Skin epidermis (tissue), 12 donors: ENCODE measurements at regions not wholly inside any gene's neighbourhood (a gene's known extent, or its start where the extent isn't known, plus 50 kb on each side); places are given as distances from the start of the nearest gene placed in this dataset.

Source experiments
- H3K27ac ChIP-seq, 21 experiments: fragments of 200-600 bp; sonication (generic) in 11 of 21; one replicate each; pipeline ENCODE4 v1.5.0; 2020; ENCODE audit warnings: mild to moderate bottlenecking in 3 of 21, inconsistent platforms in 2 of 21, moderate library complexity in 2 of 21
- H3K4me3 ChIP-seq, 7 experiments: fragments of 200-600 bp; sonication (generic) in 2 of 7; one replicate each; pipeline ENCODE4 v1.5.0; 2020; ENCODE audit warnings: inconsistent platforms in 2 of 7, mild to moderate bottlenecking in 2 of 7, moderate library complexity in 1 of 7

- Histone ChIP-seq H3K4me3 (no peak overlapping the region), H3K27ac (no peak overlapping the region)
Measured at GRCh38 chr10:64494901-64495300, 973.7 kb downstream of the REEP3 start.

- Histone ChIP-seq H3K4me3 (no peak overlapping the region), H3K27ac (no peak overlapping the region)
Measured at GRCh38 chr10:64497306-64497705, 976.1 kb downstream of the REEP3 start.

- Histone ChIP-seq H3K4me3 (no peak overlapping the region), H3K27ac (no peak overlapping the region)
Measured at GRCh38 chr10:64501807-64502206, 980.6 kb downstream of the REEP3 start.

- no peak overlapping the region for H3K27ac ChIP-seq
- H3K4me3 ChIP-seq: no peak overlapping the region
Measured at GRCh38 chr10:64502936-64503335, 981.7 kb downstream of the REEP3 start.

- H3K4me3 ChIP-seq: no peak overlapping the region
Measured at GRCh38 chr10:64503429-64503828, 982.2 kb downstream of the REEP3 start.

GRCh38 chr10:64505501-64505900 lies 984.3 kb downstream of the REEP3 start:
- Histone ChIP-seq H3K4me3 (no peak overlapping the region), H3K27ac (no peak overlapping the region)

More at GRCh38 chr10:64503429-64503828, 982.2 kb downstream of the REEP3 start:
- no peak overlapping the region for H3K27ac ChIP-seq

- Histone ChIP-seq H3K27ac (no peak overlapping the region), H3K4me3 (no peak overlapping the region)
Measured at GRCh38 chr10:64506963-64507362, 985.8 kb downstream of the REEP3 start.

GRCh38 chr10:64507651-64508028 lies 986.4 kb downstream of the REEP3 start:
- H3K27ac ChIP-seq: no peak overlapping the region
- H3K4me3 ChIP-seq: no peak overlapping the region

- Histone ChIP-seq H3K4me3 (no peak overlapping the region), H3K27ac (no peak overlapping the region)
Measured at GRCh38 chr10:64508029-64508661, 986.9 kb downstream of the REEP3 start.

GRCh38 chr10:64515970-64516699 lies 994.9 kb downstream of the REEP3 start:
- no peak overlapping the region for H3K4me3 ChIP-seq
- no peak overlapping the region for H3K27ac ChIP-seq

- Histone ChIP-seq H3K27ac (no peak overlapping the region), H3K4me3 (no peak overlapping the region)
Measured at GRCh38 chr10:64518456-64518855, 997.3 kb downstream of the REEP3 start.

GRCh38 chr10:64519427-64519826 lies 998.2 kb downstream of the REEP3 start:
- Histone ChIP-seq H3K4me3 (no peak overlapping the region), H3K27ac (no peak overlapping the region)

GRCh38 chr10:64519831-64520230 lies 998.6 kb downstream of the REEP3 start:
- H3K27ac ChIP-seq: no peak overlapping the region
- no peak overlapping the region for H3K4me3 ChIP-seq

- Histone ChIP-seq H3K4me3 (no peak overlapping the region), H3K27ac (no peak overlapping the region)
Measured at GRCh38 chr10:64523065-64523759, 1002.0 kb downstream of the REEP3 start.

- H3K27ac ChIP-seq: no peak overlapping the region
- no peak overlapping the region for H3K4me3 ChIP-seq
Measured at GRCh38 chr10:64528294-64529002, 1007.2 kb downstream of the REEP3 start.

GRCh38 chr10:64529003-64529350 lies 1007.8 kb downstream of the REEP3 start:
- H3K4me3 ChIP-seq: no peak overlapping the region
- H3K27ac ChIP-seq: no peak overlapping the region

GRCh38 chr10:64534616-64535015 lies 1013.4 kb downstream of the REEP3 start:
- no peak overlapping the region for H3K4me3 ChIP-seq
- H3K27ac ChIP-seq: no peak overlapping the region

GRCh38 chr10:64535131-64535867 lies 1014.1 kb downstream of the REEP3 start:
- Histone ChIP-seq H3K27ac (no peak overlapping the region), H3K4me3 (no peak overlapping the region)

GRCh38 chr10:64537112-64537511 lies 1015.9 kb downstream of the REEP3 start:
- Histone ChIP-seq H3K27ac (no peak overlapping the region), H3K4me3 (no peak overlapping the region)

- Histone ChIP-seq H3K4me3 (no peak overlapping the region), H3K27ac (no peak overlapping the region)
Measured at GRCh38 chr10:64537928-64538327, 1016.7 kb downstream of the REEP3 start.
